T-helper 9 cell (primary cell): ENCODE measurements at regions not wholly inside any gene's neighbourhood (a gene's known extent, or its start where the extent isn't known, plus 50 kb on each side); places are given as distances from the start of the nearest gene placed in this dataset.

Experiments
- DNase-seq: peaks from one replicate; pipeline ENCODE4 v3.0.0-alpha.2; 2020

- peak; percentile 4 for DNase-seq
Measured at GRCh38 chr14:53539489-53540126, 386.5 kb upstream of the DDHD1 start.

- no peak for DNase-seq
Measured at GRCh38 chr14:53538316-53538881, 385.3 kb upstream of the DDHD1 start.

- no peak for DNase-seq
Measured at GRCh38 chr14:53537422-53538315, 384.5 kb upstream of the DDHD1 start.

- no peak for DNase-seq
Measured at GRCh38 chr14:53536446-53536845, 383.3 kb upstream of the DDHD1 start.

- DNase-seq: no peak
Measured at GRCh38 chr14:53534841-53535240, 381.7 kb upstream of the DDHD1 start.

GRCh38 chr14:53533384-53533970 is 380.4 kb upstream of the DDHD1 start:
- DNase-seq: no peak

- no peak for DNase-seq
Measured at GRCh38 chr14:53532853-53533252, 379.7 kb upstream of the DDHD1 start.

GRCh38 chr14:53531730-53532129 is 378.6 kb upstream of the DDHD1 start:
- DNase-seq: no peak

GRCh38 chr14:53531156-53531555 is 378.0 kb upstream of the DDHD1 start:
- no peak for DNase-seq

- no peak for DNase-seq
Measured at GRCh38 chr14:53529519-53529918, 376.4 kb upstream of the DDHD1 start.

GRCh38 chr14:53528185-53528671 is 375.1 kb upstream of the DDHD1 start:
- no peak for DNase-seq

- DNase-seq: no peak
Measured at GRCh38 chr14:53526200-53526599, 373.1 kb upstream of the DDHD1 start.

GRCh38 chr14:53525608-53526007 is 372.5 kb upstream of the DDHD1 start:
- DNase-seq: no peak

- no peak for DNase-seq
Measured at GRCh38 chr14:53524391-53524790, 371.3 kb upstream of the DDHD1 start.

GRCh38 chr14:53523226-53523625 is 370.1 kb upstream of the DDHD1 start:
- no peak for DNase-seq

- DNase-seq: no peak
Measured at GRCh38 chr14:53520078-53520928, 367.2 kb upstream of the DDHD1 start.

GRCh38 chr14:53519137-53519536 is 366.0 kb upstream of the DDHD1 start:
- no peak for DNase-seq

GRCh38 chr14:53517270-53517960 is 364.3 kb upstream of the DDHD1 start:
- no peak for DNase-seq

GRCh38 chr14:53516261-53516774 is 363.2 kb upstream of the DDHD1 start:
- no peak for DNase-seq

GRCh38 chr14:53515276-53515675 is 362.2 kb upstream of the DDHD1 start:
- no peak for DNase-seq

GRCh38 chr14:53514197-53514596 is 361.1 kb upstream of the DDHD1 start:
- no peak for DNase-seq
